ENCODE measurements at regions not wholly inside any gene's neighbourhood (a gene's known extent, or its start where the extent isn't known, plus 50 kb on each side); places are given as distances from the start of the nearest gene placed in this dataset.

- TF ChIP-seq CTCF (IDR thresholded peaks at IDR 0.05; ENCODE audit: insufficient read depth, missing control alignments), result no peak
- no peak for FAIRE-seq
- DNase-seq (ENCODE audit: insufficient read length, low spot score), result no peak
Measured at GRCh38 chr13:48163061-48163460, 68.2 kb upstream of the MED4 start.

- FAIRE-seq (no peak), DNase-seq (ENCODE audit: insufficient read length, low spot score) (no peak)
- TF ChIP-seq CTCF (IDR thresholded peaks at IDR 0.05; ENCODE audit: insufficient read depth, missing control alignments), result no peak
Measured at GRCh38 chr13:48162217-48162616, 67.3 kb upstream of the MED4 start.

- no peak for DNase-seq (ENCODE audit: insufficient read length, low spot score)
- TF ChIP-seq CTCF (IDR thresholded peaks at IDR 0.05; ENCODE audit: insufficient read depth, missing control alignments), result no peak
- FAIRE-seq, result no peak
Measured at GRCh38 chr13:48161530-48162179, 66.8 kb upstream of the MED4 start.

GRCh38 chr13:48160606-48161278 is 65.8 kb upstream of the MED4 start:
- FAIRE-seq (no peak), DNase-seq (ENCODE audit: insufficient read length, low spot score) (no peak)
- TF ChIP-seq CTCF (IDR thresholded peaks at IDR 0.05; ENCODE audit: insufficient read depth, missing control alignments), result no peak

DNA sequence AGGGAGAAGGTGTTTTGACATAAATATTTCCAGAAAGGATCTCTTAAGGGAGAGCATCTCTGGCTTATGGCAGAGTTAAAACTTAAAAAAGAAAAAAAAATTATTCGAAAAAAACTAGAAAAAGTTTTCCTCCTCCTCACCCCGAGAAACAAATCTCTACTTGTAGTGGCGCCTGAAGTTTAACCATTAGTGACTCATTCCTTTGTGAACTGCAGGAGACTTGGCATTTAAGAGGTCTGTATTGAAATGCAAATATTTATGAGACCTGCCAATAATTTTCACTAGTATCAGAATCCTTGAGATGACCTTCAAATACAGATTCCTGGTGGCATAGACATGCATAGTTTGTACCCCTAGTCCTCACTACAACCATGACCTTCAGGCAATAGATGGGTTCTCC is 64.9 kb upstream of the MED4 start:
- no peak for TF ChIP-seq CTCF (IDR thresholded peaks at IDR 0.05; ENCODE audit: insufficient read depth, missing control alignments)
- FAIRE-seq, result no peak
- DNase-seq (ENCODE audit: insufficient read length, low spot score), result no peak

DNA sequence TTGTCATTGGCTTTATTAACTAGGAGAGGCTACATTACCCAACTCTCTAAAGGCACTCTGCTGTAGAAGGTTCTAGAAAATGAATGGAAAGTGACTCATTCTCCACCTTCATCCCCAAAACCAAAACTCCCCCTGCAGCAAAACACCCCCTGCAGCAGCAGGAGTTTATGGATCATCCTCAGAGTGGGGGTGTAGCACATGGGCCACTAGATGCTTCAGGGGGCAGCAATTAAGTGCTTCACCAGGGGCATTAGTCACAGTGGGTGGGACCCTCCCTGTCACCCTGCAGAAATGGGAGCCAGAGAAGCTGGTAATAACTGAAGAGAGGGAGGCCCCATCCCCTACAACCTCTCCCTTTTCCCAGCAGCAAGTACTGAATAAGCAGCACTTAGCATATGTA is 64.5 kb upstream of the MED4 start:
- no peak for TF ChIP-seq CTCF (IDR thresholded peaks at IDR 0.05; ENCODE audit: insufficient read depth, missing control alignments)
- FAIRE-seq, result no peak
- DNase-seq (ENCODE audit: insufficient read length, low spot score), result no peak

- no peak for FAIRE-seq
- no peak for TF ChIP-seq CTCF (IDR thresholded peaks at IDR 0.05; ENCODE audit: insufficient read depth, missing control alignments)
- DNase-seq (ENCODE audit: insufficient read length, low spot score), result no peak
Measured at GRCh38 chr13:48158915-48159314, 64.0 kb upstream of the MED4 start.
